Parathyroid adenoma (tissue), 2 donors: ENCODE measurements at regions not wholly inside any gene's neighbourhood (a gene's known extent, or its start where the extent isn't known, plus 50 kb on each side); places are given as distances from the start of the nearest gene placed in this dataset.

Experiments used
- H2AFZ ChIP-seq: fragments of 300-600 bp; sonication (generic); one replicate; pipeline ENCODE4 v1.7.0; 2017; ENCODE audit warnings: antibody characterized with exemption, mild to moderate bottlenecking
- H3K27ac ChIP-seq: fragments of 300-600 bp; sonication (generic); one replicate; pipeline ENCODE4 v1.7.0; 2017
- H3K27me3 ChIP-seq: fragments of 300-600 bp; sonication (generic); one replicate; pipeline ENCODE4 v1.7.0; 2017; ENCODE audit warnings: low read length; ENCODE audit not compliant: control insufficient read depth, insufficient read depth
- H3K36me3 ChIP-seq: fragments of 300-600 bp; sonication (generic); one replicate; pipeline ENCODE4 v1.7.0; 2017; ENCODE audit warnings: low read length; ENCODE audit not compliant: control insufficient read depth, insufficient read depth
- H3K4me1 ChIP-seq: fragments of 300-600 bp; sonication (generic); one replicate; pipeline ENCODE4 v1.7.0; 2017; ENCODE audit warnings: control low read depth
- H3K4me2 ChIP-seq: fragments of 300-600 bp; sonication (generic); one replicate; pipeline ENCODE4 v1.7.0; 2017; ENCODE audit warnings: low read length
- H3K4me3 ChIP-seq: fragments of 300-600 bp; sonication (generic); one replicate; pipeline ENCODE4 v1.7.0; 2017; ENCODE audit warnings: low read depth, low read length
- H3K79me2 ChIP-seq: fragments of 300-600 bp; sonication (generic); one replicate; pipeline ENCODE4 v1.7.0; 2017; ENCODE audit warnings: control low read depth
- H3K9ac ChIP-seq: fragments of 300-600 bp; sonication (generic); one replicate; pipeline ENCODE4 v1.7.0; 2017; ENCODE audit warnings: mild to moderate bottlenecking
- H3K9me3 ChIP-seq: fragments of 300-600 bp; sonication (generic); one replicate; pipeline ENCODE4 v1.7.0; 2017; ENCODE audit warnings: low read length; ENCODE audit not compliant: control insufficient read depth
- CTCF ChIP-seq: fragments of 300-600 bp; sonication (generic); IDR thresholded peaks from one replicate; pipeline ENCODE4 v1.7.0; 2017; ENCODE audit warnings: antibody characterized with exemption, mild to moderate bottlenecking
- donor health status: primary hyperparathyroidism.

DNA sequence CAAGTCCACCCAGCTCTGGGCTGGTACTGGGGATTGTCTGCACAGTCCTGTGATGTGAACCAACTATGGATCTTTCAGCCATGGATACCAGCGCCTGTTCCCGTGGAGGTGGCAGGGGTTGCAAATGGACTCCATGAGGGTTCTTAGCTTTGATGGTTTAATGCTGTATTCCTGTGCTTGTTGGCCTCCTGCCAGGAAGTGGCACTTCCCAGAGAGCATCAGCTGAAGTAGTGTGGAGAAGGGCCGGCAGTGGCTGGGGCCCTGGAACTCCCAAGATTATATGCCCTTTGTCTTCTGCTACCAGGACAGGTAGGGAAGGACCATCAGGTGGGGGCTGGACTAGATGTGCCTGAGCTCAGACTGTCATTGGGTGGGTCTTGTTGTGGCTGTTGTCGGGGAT is 1104.8 kb upstream of the COX7C start:
- H3K4me2 ChIP-seq: no peak overlapping the region
- no peak overlapping the region for H3K27ac ChIP-seq
- H3K4me3 ChIP-seq: no peak overlapping the region
- no peaks in the 10 kb centered on the region for H3K4me1 ChIP-seq
- no peaks in the 10 kb centered on the region for H3K27me3 ChIP-seq
- H3K36me3 ChIP-seq: no peaks in the 10 kb centered on the region
- no peak for TF ChIP-seq CTCF
- no peaks in the 10 kb centered on the region for H3K79me2 ChIP-seq
- no peaks in the 10 kb centered on the region for H3K9me3 ChIP-seq
- H2AFZ ChIP-seq: no peak overlapping the region
- no peak overlapping the region for H3K9ac ChIP-seq

DNA sequence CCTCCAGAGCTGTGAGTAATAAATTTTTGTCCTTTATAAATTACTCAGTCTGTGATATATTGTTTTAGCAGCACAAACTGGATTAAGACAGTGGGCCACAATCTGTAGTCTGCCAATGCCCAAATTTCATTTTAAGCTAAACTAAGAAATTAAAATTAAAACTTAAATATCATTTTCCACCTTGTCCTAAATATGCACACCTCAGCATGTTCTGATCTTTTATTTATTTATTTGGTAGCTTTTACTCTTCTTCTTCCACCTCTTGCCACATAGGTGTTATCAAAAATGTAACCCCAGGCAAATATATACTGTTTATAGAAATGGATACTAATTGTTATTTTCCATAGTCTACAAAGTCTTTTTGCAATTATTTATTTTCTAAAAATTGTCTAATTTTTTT is 1102.2 kb upstream of the COX7C start:
- Histone ChIP-seq H3K4me1 (no peaks in the 10 kb centered on the region), H3K4me3 (no peak overlapping the region), H2AFZ (no peak overlapping the region), H3K9ac (no peak overlapping the region), H3K9me3 (no peaks in the 10 kb centered on the region), H3K27me3 (no peaks in the 10 kb centered on the region), H3K4me2 (no peak overlapping the region), H3K79me2 (no peaks in the 10 kb centered on the region), H3K27ac (no peak overlapping the region), H3K36me3 (no peaks in the 10 kb centered on the region)
- TF ChIP-seq CTCF: no peak

DNA sequence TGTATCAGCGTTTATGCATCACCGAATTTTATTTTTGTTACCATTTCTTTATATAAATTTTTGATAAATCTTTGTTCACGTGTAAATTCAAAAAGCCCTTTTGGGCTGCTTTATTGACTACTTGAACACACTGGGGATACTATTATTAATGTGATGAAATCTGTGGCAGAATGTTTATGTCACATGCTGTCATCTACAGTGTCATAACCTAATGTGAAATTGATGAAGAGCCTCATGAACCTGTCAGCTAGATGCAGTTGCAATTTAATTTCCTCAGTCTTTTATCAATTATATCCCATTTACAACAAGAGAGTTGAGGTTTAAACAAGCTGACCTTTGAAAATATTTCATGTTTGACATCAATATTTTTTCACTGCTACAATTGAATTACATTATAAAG is 1100.4 kb upstream of the COX7C start:
- H2AFZ ChIP-seq: no peak overlapping the region
- H3K4me1 ChIP-seq: no peaks in the 10 kb centered on the region
- H3K9ac ChIP-seq: no peak overlapping the region
- H3K4me3 ChIP-seq: no peak overlapping the region
- H3K27ac ChIP-seq: no peak overlapping the region
- H3K9me3 ChIP-seq: no peaks in the 10 kb centered on the region
- no peaks in the 10 kb centered on the region for H3K36me3 ChIP-seq
- no peaks in the 10 kb centered on the region for H3K79me2 ChIP-seq
- H3K27me3 ChIP-seq: no peaks in the 10 kb centered on the region
- H3K4me2 ChIP-seq: no peak overlapping the region
- no peak for TF ChIP-seq CTCF

DNA sequence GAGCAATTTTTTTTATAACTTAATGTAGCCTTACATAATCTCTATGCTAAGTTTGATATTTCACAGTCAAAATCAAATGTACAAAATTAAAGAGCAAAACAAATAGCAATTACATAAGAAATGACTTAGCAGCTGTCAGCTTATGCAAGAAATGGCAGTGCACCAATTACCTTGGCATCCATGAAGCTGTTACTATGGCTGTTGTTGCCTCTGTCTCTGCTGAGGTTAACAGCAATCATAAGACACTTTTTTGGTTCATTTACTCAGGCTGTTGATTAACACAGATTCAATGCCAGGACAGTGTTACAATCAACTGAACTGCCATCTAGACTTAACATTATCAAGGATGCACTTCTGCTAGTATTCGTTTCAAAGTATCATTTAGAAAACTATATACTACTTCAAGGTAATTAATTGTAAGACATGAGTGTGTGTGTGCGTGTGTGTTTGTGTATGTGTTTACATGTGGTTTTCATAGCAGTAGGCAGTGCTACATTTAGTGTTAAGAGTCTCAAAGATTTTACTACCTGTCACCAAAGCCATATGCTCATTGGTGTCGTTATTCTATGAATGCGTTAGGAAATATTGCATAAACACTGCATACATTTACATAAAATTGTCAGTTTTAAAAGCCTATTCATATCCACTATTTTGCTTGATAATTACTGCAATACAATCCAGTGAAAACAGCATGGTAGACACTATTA is 1084.2 kb upstream of the COX7C start:
- Histone ChIP-seq H2AFZ (no peak overlapping the region), H3K4me2 (no peak overlapping the region), H3K36me3 (no peaks in the 10 kb centered on the region), H3K9me3 (no peaks in the 10 kb centered on the region), H3K4me1 (no peaks in the 10 kb centered on the region), H3K9ac (no peak overlapping the region), H3K4me3 (no peak overlapping the region), H3K79me2 (no peaks in the 10 kb centered on the region), H3K27ac (no peak overlapping the region), H3K27me3 (no peaks in the 10 kb centered on the region)
- no peak for TF ChIP-seq CTCF

- Histone ChIP-seq H3K9ac (no peak overlapping the region), H3K27ac (no peak overlapping the region), H2AFZ (no peak overlapping the region), H3K9me3 (no peaks in the 10 kb centered on the region), H3K4me1 (no peaks in the 10 kb centered on the region), H3K4me2 (no peak overlapping the region), H3K79me2 (no peaks in the 10 kb centered on the region), H3K27me3 (no peaks in the 10 kb centered on the region), H3K4me3 (no peak overlapping the region), H3K36me3 (no peaks in the 10 kb centered on the region)
- TF ChIP-seq CTCF: no peak
Observed at GRCh38 chr5:85538362-85538761, 1079.4 kb upstream of the COX7C start.
